ENCODE measurements at regions not wholly inside any gene's neighbourhood (a gene's known extent, or its start where the extent isn't known, plus 50 kb on each side); places are given as distances from the start of the nearest gene placed in this dataset.

DNA sequence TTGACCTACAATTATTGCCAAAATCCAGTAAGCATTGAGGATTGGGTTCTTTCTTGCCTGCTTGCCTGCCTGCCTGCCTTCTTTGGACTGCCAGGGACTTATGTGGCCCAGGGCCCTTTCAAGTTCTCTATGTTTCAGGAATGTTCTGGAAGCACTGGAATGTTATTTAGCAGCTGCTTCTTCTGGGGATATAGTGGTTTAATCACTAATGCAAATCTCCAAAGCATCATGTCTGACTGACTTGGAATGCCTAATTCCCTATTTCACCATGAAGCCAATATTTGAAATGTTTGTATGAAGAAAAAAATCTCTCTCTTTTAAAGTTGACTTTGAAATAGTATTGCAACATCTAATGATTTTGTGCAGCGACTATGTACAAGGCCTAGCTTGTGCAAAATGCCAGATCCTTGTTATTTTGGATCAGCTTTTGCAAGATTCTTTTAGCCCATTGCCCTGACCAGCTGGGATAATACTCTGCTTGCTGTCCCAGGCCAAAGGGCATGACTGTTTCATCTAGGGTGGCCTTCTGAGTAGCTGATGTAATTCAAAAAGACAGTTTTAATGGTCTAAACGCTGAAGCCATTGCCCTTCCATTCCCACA is 204.6 kb downstream of the RND3 start:
- ChIA-PET POLR2A (ENCODE audit: unreplicated experiment) (no interaction called here), CTCF (no interaction called here)
- no peaks in the 10 kb centered on the region for H3K9me2 ChIP-seq (ENCODE audit: insufficient read depth)
- intact Hi-C loops (cut with micrococcal nuclease; ENCODE audit: unreplicated experiment), result no loop called here
- H3K27me3 ChIP-seq (ENCODE audit: insufficient read depth, low read depth), result no peaks in the 10 kb centered on the region
- no peaks in the 10 kb centered on the region for H3K9me3 ChIP-seq (ENCODE audit: insufficient read depth, low read depth)
- no peaks in the 10 kb centered on the region for H3K4me1 ChIP-seq (replicated peaks; ENCODE audit: insufficient read depth)
- no peaks in the 10 kb centered on the region for H3K36me3 ChIP-seq (ENCODE audit: low read depth)
- no peak for DNase-seq
- no TSS peak for BruUV-seq (replicated peaks)
- TF ChIP-seq, protein P1, sequence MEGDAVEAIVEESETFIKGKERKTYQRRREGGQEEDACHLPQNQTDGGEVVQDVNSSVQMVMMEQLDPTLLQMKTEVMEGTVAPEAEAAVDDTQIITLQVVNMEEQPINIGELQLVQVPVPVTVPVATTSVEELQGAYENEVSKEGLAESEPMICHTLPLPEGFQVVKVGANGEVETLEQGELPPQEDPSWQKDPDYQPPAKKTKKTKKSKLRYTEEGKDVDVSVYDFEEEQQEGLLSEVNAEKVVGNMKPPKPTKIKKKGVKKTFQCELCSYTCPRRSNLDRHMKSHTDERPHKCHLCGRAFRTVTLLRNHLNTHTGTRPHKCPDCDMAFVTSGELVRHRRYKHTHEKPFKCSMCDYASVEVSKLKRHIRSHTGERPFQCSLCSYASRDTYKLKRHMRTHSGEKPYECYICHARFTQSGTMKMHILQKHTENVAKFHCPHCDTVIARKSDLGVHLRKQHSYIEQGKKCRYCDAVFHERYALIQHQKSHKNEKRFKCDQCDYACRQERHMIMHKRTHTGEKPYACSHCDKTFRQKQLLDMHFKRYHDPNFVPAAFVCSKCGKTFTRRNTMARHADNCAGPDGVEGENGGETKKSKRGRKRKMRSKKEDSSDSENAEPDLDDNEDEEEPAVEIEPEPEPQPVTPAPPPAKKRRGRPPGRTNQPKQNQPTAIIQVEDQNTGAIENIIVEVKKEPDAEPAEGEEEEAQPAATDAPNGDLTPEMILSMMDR (conservative IDR thresholded peaks at IDR 0.05), result no peak
- TF ChIP-seq EZH2 (IDR thresholded peaks at IDR 0.05; ENCODE audit: low read depth), result no peak
- H2AFZ ChIP-seq, result no peak overlapping the region
- no peaks in the 10 kb centered on the region for H3F3A ChIP-seq (ENCODE audit: insufficient read depth, low read depth)
- no peaks in the 10 kb centered on the region for H4K20me1 ChIP-seq (ENCODE audit: insufficient read depth)
- no peak overlapping the region for H3K4me3 ChIP-seq
- H3K4me2 ChIP-seq, result no peak overlapping the region
- no peaks in the 10 kb centered on the region for H3K79me2 ChIP-seq (ENCODE audit: low read depth)
- H3K27ac ChIP-seq, result no peak overlapping the region

DNA sequence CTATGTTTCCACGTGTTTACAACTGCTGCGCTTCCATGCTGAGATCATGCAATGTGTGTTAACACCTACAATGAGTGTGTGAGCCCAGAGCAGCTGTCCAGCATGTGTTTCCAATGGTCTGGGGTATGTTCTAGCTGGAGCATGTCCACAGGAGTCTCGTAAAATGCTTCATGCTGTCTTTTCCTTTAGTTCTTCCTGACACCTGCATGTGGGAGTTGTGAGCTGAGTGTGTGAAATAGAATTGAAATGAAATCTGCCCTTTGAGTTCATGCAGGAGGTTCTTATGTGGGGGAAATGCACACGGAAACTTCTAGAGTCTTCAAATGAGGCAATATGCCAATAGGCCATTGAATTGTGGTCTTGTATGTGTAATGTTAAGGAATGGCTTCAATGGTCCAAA is 205.1 kb downstream of the RND3 start:
- Histone ChIP-seq H3K79me2 (ENCODE audit: low read depth) (no peaks in the 10 kb centered on the region), H2AFZ (no peak overlapping the region), H3K27ac (no peak overlapping the region), H3K27me3 (ENCODE audit: insufficient read depth, low read depth) (no peaks in the 10 kb centered on the region), H3K4me2 (no peak overlapping the region), H3F3A (ENCODE audit: insufficient read depth, low read depth) (no peaks in the 10 kb centered on the region), H3K36me3 (ENCODE audit: low read depth) (no peaks in the 10 kb centered on the region), H3K4me3 (no peak overlapping the region), H4K20me1 (ENCODE audit: insufficient read depth) (no peaks in the 10 kb centered on the region), H3K4me1 (replicated peaks; ENCODE audit: insufficient read depth) (no peaks in the 10 kb centered on the region), H3K9me2 (ENCODE audit: insufficient read depth) (no peaks in the 10 kb centered on the region), H3K9me3 (ENCODE audit: insufficient read depth, low read depth) (no peaks in the 10 kb centered on the region)
- CTCF ChIA-PET, result no interaction called here
- POLR2A ChIA-PET (ENCODE audit: unreplicated experiment), result no interaction called here
- TF ChIP-seq, protein P1 (conservative IDR thresholded peaks at IDR 0.05), result no peak
- no peak for TF ChIP-seq EZH2 (IDR thresholded peaks at IDR 0.05; ENCODE audit: low read depth)
- DNase-seq, result no peak
- BruUV-seq (replicated peaks), result no TSS peak
- intact Hi-C loops (cut with micrococcal nuclease; ENCODE audit: unreplicated experiment), result no loop called here

DNA sequence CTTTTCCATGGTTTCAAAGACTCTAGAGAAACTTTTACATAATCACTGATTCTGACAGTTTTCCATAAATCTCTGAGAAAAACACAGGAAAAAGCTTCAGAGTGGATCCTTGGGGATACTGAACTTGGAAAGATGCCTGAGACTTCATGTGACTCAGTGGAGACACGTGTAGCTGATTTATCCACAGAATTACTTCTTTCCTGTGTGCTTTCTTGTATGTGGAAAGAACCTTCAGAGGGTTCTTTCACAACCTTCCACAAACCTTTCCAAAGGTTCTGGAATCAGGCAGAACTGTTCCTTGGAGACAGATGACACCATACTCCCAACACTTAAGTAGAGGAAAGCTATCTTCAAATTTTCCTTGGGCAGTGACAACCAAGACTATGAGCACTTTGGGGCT is 207.2 kb downstream of the RND3 start:
- Histone ChIP-seq H3K4me1 (replicated peaks; ENCODE audit: insufficient read depth) (no peaks in the 10 kb centered on the region), H3K79me2 (ENCODE audit: low read depth) (no peaks in the 10 kb centered on the region), H3K36me3 (ENCODE audit: low read depth) (no peaks in the 10 kb centered on the region), H4K20me1 (ENCODE audit: insufficient read depth) (no peaks in the 10 kb centered on the region), H3F3A (ENCODE audit: insufficient read depth, low read depth) (no peaks in the 10 kb centered on the region), H3K27me3 (ENCODE audit: insufficient read depth, low read depth) (no peaks in the 10 kb centered on the region), H3K27ac (no peak overlapping the region), H3K9me2 (ENCODE audit: insufficient read depth) (no peaks in the 10 kb centered on the region), H3K4me2 (no peak overlapping the region), H3K4me3 (no peak overlapping the region), H3K9me3 (ENCODE audit: insufficient read depth, low read depth) (no peaks in the 10 kb centered on the region; the same call in 1 of the 2 replicates), H2AFZ (no peak overlapping the region)
- POLR2A ChIA-PET (ENCODE audit: unreplicated experiment), result no interaction called here
- CTCF ChIA-PET, result no interaction called here
- no peak for DNase-seq
- BruUV-seq (replicated peaks), result no TSS peak
- no peak for TF ChIP-seq EZH2 (IDR thresholded peaks at IDR 0.05; ENCODE audit: low read depth)
- TF ChIP-seq, protein P1 (conservative IDR thresholded peaks at IDR 0.05), result no peak
- intact Hi-C loops (cut with micrococcal nuclease; ENCODE audit: unreplicated experiment), result no loop called here

Measured in PC-9 (cell line).